K562 (cell line): ENCODE measurements at regions not wholly inside any gene's neighbourhood (a gene's known extent, or its start where the extent isn't known, plus 50 kb on each side); places are given as distances from the start of the nearest gene placed in this dataset.

Experiments used
- CHD4 ChIP-seq: fragments of 200-600 bp; sonication (generic); IDR thresholded peaks from 3 replicates; pipeline ENCODE4 v1.6.1; 2012; ENCODE audit warnings: low read depth, mild to moderate bottlenecking, mixed read lengths, low read length, inconsistent platforms; ENCODE audit not compliant: insufficient read depth, insufficient replicate concordance, poor library complexity, severe bottlenecking
- E2F3 ChIP-seq: fragments of 250-450 bp; sonication (Bioruptor Pico); IDR thresholded peaks from 2 replicates; pipeline ENCODE4 v1.4.0; 2020; ENCODE audit warnings: mild to moderate bottlenecking
- ETS2 ChIP-seq: IDR thresholded peaks from 2 replicates; pipeline ENCODE4 v1.6.1; 2016; ENCODE audit warnings: borderline replicate concordance, missing genetic modification characterization, mild to moderate bottlenecking, moderate library complexity, missing compliant biosample characterization; ENCODE audit not compliant: poor library complexity, severe bottlenecking
- FOXA1 ChIP-seq: fragments of 450-650 bp; IDR thresholded peaks from 2 replicates; pipeline ENCODE4 v1.6.1; 2016; ENCODE audit warnings: mild to moderate bottlenecking, borderline replicate concordance
- GMEB1 ChIP-seq: fragments of 250-450 bp; sonication (Bioruptor Pico); IDR thresholded peaks from 2 replicates; pipeline ENCODE4 v1.4.0; 2020; ENCODE audit warnings: mild to moderate bottlenecking
- NFRKB ChIP-seq: fragments of 450-650 bp; IDR thresholded peaks from 2 replicates; pipeline ENCODE4 v1.6.1; 2016; ENCODE audit warnings: low read depth
- PML ChIP-seq: IDR thresholded peaks from 2 replicates; pipeline ENCODE4 v1.6.1; 2012; ENCODE audit warnings: low read length, inconsistent platforms
- PRPF4 ChIP-seq: fragments of 200-400 bp; formaldehyde crosslinking; IDR thresholded peaks from one replicate; pipeline ENCODE4 v1.6.1; 2017; ENCODE audit warnings: low read length, low read depth, mild to moderate bottlenecking; ENCODE audit not compliant: insufficient read depth, poor library complexity, severe bottlenecking
- RUNX1 ChIP-seq: sonication (generic); IDR thresholded peaks from 2 replicates; pipeline ENCODE4 v1.6.1; 2016; ENCODE audit warnings: antibody characterized with exemption, low read depth
- SREBF2 ChIP-seq: sonication (generic); formaldehyde crosslinking; IDR thresholded peaks from 2 replicates; pipeline ENCODE4 v1.4.0; 2020; ENCODE audit warnings: mild to moderate bottlenecking, missing genetic modification reagents
- TBL1XR1 ChIP-seq, 2 experiments: IDR thresholded peaks; 2 replicates each; pipeline ENCODE4 v1.6.1; 2012; ENCODE audit warnings: improper control_type of control experiment in 2 of 2, low read length in 2 of 2, mild to moderate bottlenecking in 1 of 2
- TEAD4 ChIP-seq, 2 experiments: sonication (generic) in 1 of 2; formaldehyde crosslinking in 1 of 2; IDR thresholded peaks; 2 replicates each; pipeline versions ENCODE4 v1.6.1 to v1.8.0; 2012 to 2022; ENCODE audit warnings: borderline replicate concordance in 1 of 2, inconsistent platforms in 1 of 2, low read length in 1 of 2, mild to moderate bottlenecking in 1 of 2, missing genetic modification reagents in 1 of 2
- ZBTB26 ChIP-seq: fragments of 450-650 bp; formaldehyde crosslinking; IDR thresholded peaks from 2 replicates; pipeline ENCODE4 v1.4.0; 2022; ENCODE audit warnings: missing genetic modification characterization
- ZBTB8A ChIP-seq: fragments of 450-650 bp; IDR thresholded peaks from 2 replicates; pipeline ENCODE4 v1.6.1; 2018; ENCODE audit warnings: mild to moderate bottlenecking, moderate library complexity; ENCODE audit not compliant: partially characterized antibody
- ZKSCAN8 ChIP-seq: fragments of 200-800 bp; sonication (Bioruptor generic); IDR thresholded peaks from 2 replicates; pipeline ENCODE4 v1.6.1; 2016; ENCODE audit warnings: missing genetic modification characterization, missing compliant biosample characterization
- ZNF146 ChIP-seq: IDR thresholded peaks from one replicate; pipeline ENCODE4 v1.6.1; 2018; ENCODE audit warnings: missing compliant biosample characterization; ENCODE audit not compliant: unreplicated experiment
- ZNF324 ChIP-seq: fragments of 250-450 bp; sonication (Bioruptor Pico); IDR thresholded peaks from 2 replicates; pipeline ENCODE4 v1.4.0; 2020; ENCODE audit warnings: mild to moderate bottlenecking
- ZNF408 ChIP-seq: fragments of 250-450 bp; sonication (Bioruptor Pico); IDR thresholded peaks from 2 replicates; pipeline ENCODE4 v1.4.0; 2020; ENCODE audit warnings: low read depth, mild to moderate bottlenecking, moderate library complexity
- ZNF507 ChIP-seq: conservative IDR thresholded peaks from 2 replicates; pipeline ENCODE4 v1.6.1; 2017; ENCODE audit warnings: missing genetic modification characterization, missing compliant biosample characterization
- TF ChIP-seq, protein P1 (sequence below): fragments of 450-650 bp; formaldehyde crosslinking; IDR thresholded peaks from 2 replicates; pipeline ENCODE4 v1.4.0; 2022; ENCODE audit warnings: missing genetic modification characterization
- TF ChIP-seq, protein P2 (sequence below), 2 experiments: IDR thresholded peaks; 2 replicates each; pipeline ENCODE4 v1.6.1; 2012; ENCODE audit warnings: improper control_type of control experiment in 2 of 2, low read depth in 2 of 2, low read length in 2 of 2, borderline replicate concordance in 1 of 2

- peak; percentile 67 for TF ChIP-seq GMEB1 (CRISPR knock-in tag)
- no peak for TF ChIP-seq ETS2 (tag)
- TF ChIP-seq ZBTB8A: no peak
- peak; percentile 61; the same call in 1 of the 2 replicates for TF ChIP-seq ZNF324
- peak; percentile 97 for TF ChIP-seq FOXA1
- TF ChIP-seq TBL1XR1 (IDR thresholded peaks at IDR 0.05; ENCODE audit: low read length in 2 of 2): peak; percentile 96 to 99; a peak in 3 of 4 replicates
- TF ChIP-seq, protein P1, sequence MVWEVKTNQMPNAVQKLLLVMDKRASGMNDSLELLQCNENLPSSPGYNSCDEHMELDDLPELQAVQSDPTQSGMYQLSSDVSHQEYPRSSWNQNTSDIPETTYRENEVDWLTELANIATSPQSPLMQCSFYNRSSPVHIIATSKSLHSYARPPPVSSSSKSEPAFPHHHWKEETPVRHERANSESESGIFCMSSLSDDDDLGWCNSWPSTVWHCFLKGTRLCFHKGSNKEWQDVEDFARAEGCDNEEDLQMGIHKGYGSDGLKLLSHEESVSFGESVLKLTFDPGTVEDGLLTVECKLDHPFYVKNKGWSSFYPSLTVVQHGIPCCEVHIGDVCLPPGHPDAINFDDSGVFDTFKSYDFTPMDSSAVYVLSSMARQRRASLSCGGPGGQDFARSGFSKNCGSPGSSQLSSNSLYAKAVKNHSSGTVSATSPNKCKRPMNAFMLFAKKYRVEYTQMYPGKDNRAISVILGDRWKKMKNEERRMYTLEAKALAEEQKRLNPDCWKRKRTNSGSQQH: peak; percentile 97
- TF ChIP-seq ZKSCAN8 (CRISPR knock-in tag): peak; percentile 95
- TF ChIP-seq CHD4: no peak
- peak; percentile 93 for TF ChIP-seq RUNX1
- TF ChIP-seq ZNF507 (tag): no peak
- TF ChIP-seq PRPF4: no peak
- peak; percentile 94 for TF ChIP-seq ZBTB26 (CRISPR knock-in tag)
- TF ChIP-seq ZNF146 (CRISPR knock-in tag): no peak
- peak; percentile 100 for TF ChIP-seq TEAD4 (IDR thresholded peaks at IDR 0.05; ENCODE audit: low read length)
- TF ChIP-seq TEAD4 (CRISPR knock-in tag; IDR thresholded peaks at IDR 0.05; ENCODE audit: borderline replicate concordance): no peak
- TF ChIP-seq, protein P2, sequence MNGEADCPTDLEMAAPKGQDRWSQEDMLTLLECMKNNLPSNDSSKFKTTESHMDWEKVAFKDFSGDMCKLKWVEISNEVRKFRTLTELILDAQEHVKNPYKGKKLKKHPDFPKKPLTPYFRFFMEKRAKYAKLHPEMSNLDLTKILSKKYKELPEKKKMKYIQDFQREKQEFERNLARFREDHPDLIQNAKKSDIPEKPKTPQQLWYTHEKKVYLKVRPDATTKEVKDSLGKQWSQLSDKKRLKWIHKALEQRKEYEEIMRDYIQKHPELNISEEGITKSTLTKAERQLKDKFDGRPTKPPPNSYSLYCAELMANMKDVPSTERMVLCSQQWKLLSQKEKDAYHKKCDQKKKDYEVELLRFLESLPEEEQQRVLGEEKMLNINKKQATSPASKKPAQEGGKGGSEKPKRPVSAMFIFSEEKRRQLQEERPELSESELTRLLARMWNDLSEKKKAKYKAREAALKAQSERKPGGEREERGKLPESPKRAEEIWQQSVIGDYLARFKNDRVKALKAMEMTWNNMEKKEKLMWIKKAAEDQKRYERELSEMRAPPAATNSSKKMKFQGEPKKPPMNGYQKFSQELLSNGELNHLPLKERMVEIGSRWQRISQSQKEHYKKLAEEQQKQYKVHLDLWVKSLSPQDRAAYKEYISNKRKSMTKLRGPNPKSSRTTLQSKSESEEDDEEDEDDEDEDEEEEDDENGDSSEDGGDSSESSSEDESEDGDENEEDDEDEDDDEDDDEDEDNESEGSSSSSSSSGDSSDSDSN (IDR thresholded peaks at IDR 0.05; ENCODE audit: borderline replicate concordance in 1 of 2, low read depth in 2 of 2, low read length in 2 of 2): no peak
- TF ChIP-seq NFRKB: peak; percentile 70
- peak; percentile 100 for TF ChIP-seq PML
- TF ChIP-seq SREBF2 (CRISPR knock-in tag): no peak
- 0 out of 2 replicates have a peak, but pooled peaks have one; percentile 36 for TF ChIP-seq E2F3
- TF ChIP-seq ZNF408 (CRISPR knock-in tag): no peak
These were observed 53.9 kb upstream of the ACVR1 start (continued) for GRCh38 chr2:157929871-157930667.
